Small intestine (tissue), 7 donors: ENCODE measurements at regions not wholly inside any gene's neighbourhood (a gene's known extent, or its start where the extent isn't known, plus 50 kb on each side); places are given as distances from the start of the nearest gene placed in this dataset.

ENCODE experiments used
- DNase-seq, 2 donors: peaks; one replicate each; pipeline versions ENCODE4 v3.0.0 to v3.0.0-alpha.2; 2013
- FAIRE-seq: peaks from 2 replicates; lab custom pipeline; 2012; peaks lifted over from hg19 to GRCh38; lab: Jason Lieb, UNC
- H3K27ac ChIP-seq, 3 donors: one replicate each; pipeline ENCODE4 v1.5.1; 2013; ENCODE audit warnings: low read length in 2 of 3, mild to moderate bottlenecking in 2 of 3, control low read depth in 1 of 3, inconsistent platforms in 1 of 3, low read depth in 1 of 3, moderate library complexity in 1 of 3
- H3K27me3 ChIP-seq, 3 donors: one replicate each; pipeline ENCODE4 v1.6.1; 2013; ENCODE audit warnings: low read length in 3 of 3, inconsistent platforms in 1 of 3; ENCODE audit not compliant: control insufficient read depth in 3 of 3, insufficient read depth in 3 of 3
- H3K36me3 ChIP-seq, 3 donors: one replicate each; pipeline ENCODE4 v1.6.1; 2013; ENCODE audit warnings: low read length in 3 of 3, inconsistent platforms in 1 of 3, low read depth in 1 of 3, mild to moderate bottlenecking in 1 of 3, moderate library complexity in 1 of 3; ENCODE audit not compliant: control insufficient read depth in 3 of 3, insufficient read depth in 2 of 3
- H3K4me1 ChIP-seq, 3 donors: one replicate each; pipeline ENCODE4 v1.6.1; 2013; ENCODE audit warnings: low read length in 2 of 3, inconsistent platforms in 1 of 3, low read depth in 1 of 3, mild to moderate bottlenecking in 1 of 3, moderate library complexity in 1 of 3; ENCODE audit not compliant: control insufficient read depth in 3 of 3, insufficient read depth in 2 of 3
- H3K4me3 ChIP-seq, 3 donors: one replicate each; pipeline ENCODE4 v1.5.1; 2013; ENCODE audit warnings: low read length in 3 of 3, control low read depth in 1 of 3, inconsistent platforms in 1 of 3, low read depth in 1 of 3, mild to moderate bottlenecking in 1 of 3, moderate library complexity in 1 of 3
- H3K9me3 ChIP-seq, 2 donors: one replicate each; pipeline ENCODE4 v1.6.1; 2013; ENCODE audit warnings: low read depth in 1 of 2, low read length in 1 of 2; ENCODE audit not compliant: control insufficient read depth in 2 of 2, insufficient read depth in 1 of 2
- WGBS, 3 donors: extraction: QIAGEN DNeasy Blood & Tissue Kit; methylation state at CpG; one replicate each; pipeline ENCODE4 v1.1.7; 2013; 5-methylcytosine and 5-hydroxymethylcytosine counted together
- donor health status: healthy with polysubstance abuse.
- donor health status: control.
- donor health status: control.
- donor health status: Bipolar disorder and iron deficiency.
- donor health status: healthy.

DNA sequence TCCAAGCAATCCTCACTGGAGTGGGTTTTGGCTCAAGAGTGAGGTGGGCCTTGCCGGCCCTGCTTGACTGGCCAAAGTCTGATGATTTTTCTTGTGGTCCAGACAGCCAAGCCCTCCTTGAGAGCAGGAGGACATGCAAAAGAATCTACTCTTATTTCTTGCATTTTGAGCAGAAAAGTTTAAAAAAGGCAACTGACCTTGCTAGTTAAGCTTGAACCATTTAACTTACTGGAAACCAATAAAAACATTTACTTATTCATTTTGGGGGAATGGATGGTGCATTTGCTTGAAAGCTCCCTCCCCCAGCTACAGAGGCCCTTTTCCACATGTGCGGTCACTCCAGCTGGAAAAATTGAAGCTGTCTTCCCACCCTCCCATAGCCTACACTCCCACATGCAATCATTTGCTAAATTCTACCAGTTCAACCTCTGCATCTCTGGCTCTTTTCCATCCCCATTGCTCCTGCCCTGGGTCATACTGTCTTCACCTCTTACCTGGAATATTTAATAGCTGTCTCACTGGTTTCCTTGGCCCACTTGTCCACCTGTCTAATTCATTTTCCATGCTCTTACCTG lies 527.9 kb downstream of the DHX35 start:
- WGBS, 3 donors: 81 to 94% (median 86%) methylated on average over 2 of the region's 2 CpGs
- H3K9me3 ChIP-seq: no peaks in the 10 kb centered on the region
- DNase-seq (no peak), FAIRE-seq (no peak)
- H3K4me3 ChIP-seq: no peak overlapping the region
- H3K4me1 ChIP-seq: no peaks in the 10 kb centered on the region
- no peaks in the 10 kb centered on the region for H3K27me3 ChIP-seq
- H3K27ac ChIP-seq: no peak overlapping the region
- no peaks in the 10 kb centered on the region for H3K36me3 ChIP-seq

DNA sequence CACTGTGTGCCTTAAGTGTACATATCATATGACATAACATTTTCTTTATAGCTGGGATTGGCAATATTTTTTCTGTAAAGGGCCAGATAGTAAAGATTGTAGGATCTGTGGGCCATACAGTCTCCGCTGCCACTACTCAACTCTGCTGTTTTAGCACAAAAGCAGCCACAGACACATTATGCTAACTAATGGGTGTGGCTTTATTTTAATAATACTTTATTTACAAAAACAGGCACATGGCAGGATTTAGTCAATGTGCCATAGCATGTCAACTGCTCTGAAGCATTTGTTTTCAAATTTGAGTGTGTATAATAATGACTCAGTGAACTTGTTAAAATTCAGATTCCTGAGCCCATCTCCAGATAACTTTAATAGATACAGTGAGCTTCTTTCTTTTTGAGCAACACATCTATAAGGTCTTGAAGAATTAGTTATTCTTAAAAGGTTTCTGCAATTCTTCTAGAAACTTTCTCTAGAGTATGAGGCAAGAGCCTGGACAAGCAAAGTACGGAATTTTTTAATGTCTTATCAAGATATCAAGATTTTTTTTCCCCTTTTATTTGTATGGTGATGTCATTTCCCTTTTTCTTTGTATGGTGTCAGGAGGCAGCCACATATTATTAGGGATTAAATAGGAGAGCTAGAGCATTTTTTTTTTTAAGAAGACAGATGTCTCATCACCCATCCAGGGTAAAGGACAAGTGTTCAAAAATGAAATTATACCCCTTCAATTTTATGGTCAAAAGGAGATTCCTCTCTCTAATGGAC lies 518.3 kb downstream of the DHX35 start:
- WGBS, 3 donors: 78 to 89% (median 85%) methylated on average over 2 of the region's 2 CpGs
- Histone ChIP-seq H3K27ac (no peak overlapping the region), H3K27me3 (no peaks in the 10 kb centered on the region), H3K4me1 (no peaks in the 10 kb centered on the region), H3K4me3 (no peak overlapping the region), H3K9me3 (no peaks in the 10 kb centered on the region), H3K36me3 (no peaks in the 10 kb centered on the region)
- FAIRE-seq (no peak), DNase-seq (no peak)

DNA sequence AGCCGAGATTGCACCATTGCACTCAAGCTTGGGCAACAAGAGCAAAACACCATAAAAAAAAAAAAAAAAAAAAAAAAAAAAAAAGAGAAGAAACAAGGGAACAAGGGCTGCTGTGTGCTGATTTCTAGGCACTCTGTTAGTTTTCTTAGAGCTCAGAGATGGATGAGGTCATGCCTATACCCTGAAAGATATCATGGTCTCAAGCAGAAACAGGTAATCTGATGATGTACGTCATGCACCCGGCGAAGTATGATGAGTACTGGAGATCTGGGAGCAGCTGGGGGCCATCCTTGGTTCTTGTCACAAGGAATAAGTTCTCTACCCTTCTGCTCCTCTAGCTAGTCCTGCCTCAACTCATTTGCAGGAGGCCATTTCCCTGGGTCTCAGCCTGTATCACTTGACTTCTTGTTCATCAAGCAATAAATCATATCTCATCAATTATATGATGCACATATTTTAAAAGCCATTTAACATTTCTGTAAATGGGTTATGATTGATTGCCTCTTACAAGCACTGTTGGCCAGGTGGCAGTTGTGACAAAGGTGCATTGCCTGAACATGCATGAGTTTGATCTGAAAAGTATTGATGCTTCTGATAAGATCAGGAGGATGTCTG lies 517.2 kb downstream of the DHX35 start:
- no peaks in the 10 kb centered on the region for H3K36me3 ChIP-seq
- DNase-seq (no peak), FAIRE-seq (no peak)

DNA sequence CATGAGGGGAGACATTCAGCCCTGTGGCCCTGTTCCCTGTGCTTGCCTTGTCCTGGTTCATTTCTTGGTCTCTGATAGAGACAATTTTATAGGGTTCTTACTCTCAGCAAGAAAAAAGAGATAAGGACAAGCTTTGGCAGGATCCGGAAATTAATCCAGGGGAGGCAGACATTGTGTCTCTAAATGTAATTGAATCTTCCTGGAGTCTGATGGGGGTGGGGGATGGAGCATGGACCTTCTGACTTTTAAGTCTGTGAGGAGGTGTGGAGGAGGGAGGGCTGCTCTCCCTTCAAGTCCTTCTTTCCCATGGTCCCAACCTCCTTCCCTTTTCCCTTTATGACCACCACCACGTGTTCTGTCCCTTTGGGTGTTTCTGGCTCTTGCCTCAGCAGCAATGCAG lies 512.7 kb downstream of the DHX35 start:
- no peaks in the 10 kb centered on the region for H3K9me3 ChIP-seq
- H3K36me3 ChIP-seq: no peaks in the 10 kb centered on the region
- WGBS, 3 donors: 54 to 58% (median 58%) methylated on average over 2 of the region's 2 CpGs
- H3K4me3 ChIP-seq: no peak overlapping the region
- no peak for FAIRE-seq
- no peaks in the 10 kb centered on the region for H3K4me1 ChIP-seq
- H3K27ac ChIP-seq: no peak overlapping the region
- no peak for DNase-seq
- H3K27me3 ChIP-seq: no peaks in the 10 kb centered on the region

More for the DNA sequence above, 517.2 kb downstream of the DHX35 start:
- no peaks in the 10 kb centered on the region for H3K27me3 ChIP-seq
- 90 to 92% (median 91%) methylated on average over 4 of the region's 4 CpGs for WGBS, 3 donors
- no peak overlapping the region for H3K27ac ChIP-seq
- no peaks in the 10 kb centered on the region for H3K9me3 ChIP-seq
- H3K4me3 ChIP-seq: no peak overlapping the region
- H3K4me1 ChIP-seq: no peaks in the 10 kb centered on the region

DNA sequence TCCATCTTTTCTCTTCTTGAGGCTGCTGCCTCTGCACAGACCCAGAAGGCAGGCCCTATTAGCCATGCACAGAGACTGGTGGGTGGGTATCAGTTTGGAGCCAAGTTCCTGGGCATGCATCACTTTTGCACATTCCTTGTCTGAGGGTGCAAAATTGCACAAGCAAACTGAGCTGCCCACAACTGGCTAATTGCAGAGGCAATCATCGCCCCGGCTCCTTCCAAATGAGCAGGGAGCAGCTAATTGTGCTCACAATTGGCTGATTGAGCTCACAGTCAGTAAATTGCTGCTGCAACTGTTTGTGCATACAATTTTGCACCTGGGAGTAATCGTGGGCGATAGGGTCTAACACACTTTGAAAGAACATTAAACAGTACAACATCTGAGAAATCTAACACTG lies 511.4 kb downstream of the DHX35 start:
- Histone ChIP-seq H3K4me1 (no peaks in the 10 kb centered on the region), H3K4me3 (no peak overlapping the region), H3K27ac (no peak overlapping the region), H3K36me3 (no peaks in the 10 kb centered on the region), H3K9me3 (no peaks in the 10 kb centered on the region), H3K27me3 (no peaks in the 10 kb centered on the region)
- FAIRE-seq (no peak), DNase-seq (no peak)
- WGBS, 3 donors: 85 to 86% (median 86%) methylated on average over 4 of the region's 4 CpGs

DNA sequence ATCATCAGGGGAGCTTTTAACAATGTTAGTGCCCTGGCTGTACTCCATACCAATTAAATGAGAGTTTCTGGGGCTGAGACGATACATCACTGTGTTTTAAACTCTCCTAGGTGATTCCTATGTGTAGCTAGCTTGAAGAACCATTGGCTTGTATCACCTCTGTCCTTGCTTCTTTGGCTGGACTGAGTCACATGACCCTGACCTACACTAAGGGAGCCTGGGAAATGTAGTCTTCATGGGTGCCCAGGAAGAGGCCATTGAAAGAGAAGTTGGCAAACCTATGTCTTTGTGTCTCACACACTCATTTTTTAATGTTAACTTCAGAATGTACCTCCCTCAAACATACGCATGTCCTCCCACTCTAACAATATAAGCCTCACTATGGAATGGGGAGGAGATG lies 506.6 kb downstream of the DHX35 start:
- Histone ChIP-seq H3K4me1 (no peaks in the 10 kb centered on the region), H3K36me3 (no peaks in the 10 kb centered on the region), H3K27me3 (no peaks in the 10 kb centered on the region), H3K9me3 (no peaks in the 10 kb centered on the region), H3K27ac (no peak overlapping the region), H3K4me3 (no peak overlapping the region)
- FAIRE-seq: no peak
- 85 to 91% (median 90%) methylated on average over 2 of the region's 2 CpGs for WGBS, 3 donors
- DNase-seq: no peak

DNA sequence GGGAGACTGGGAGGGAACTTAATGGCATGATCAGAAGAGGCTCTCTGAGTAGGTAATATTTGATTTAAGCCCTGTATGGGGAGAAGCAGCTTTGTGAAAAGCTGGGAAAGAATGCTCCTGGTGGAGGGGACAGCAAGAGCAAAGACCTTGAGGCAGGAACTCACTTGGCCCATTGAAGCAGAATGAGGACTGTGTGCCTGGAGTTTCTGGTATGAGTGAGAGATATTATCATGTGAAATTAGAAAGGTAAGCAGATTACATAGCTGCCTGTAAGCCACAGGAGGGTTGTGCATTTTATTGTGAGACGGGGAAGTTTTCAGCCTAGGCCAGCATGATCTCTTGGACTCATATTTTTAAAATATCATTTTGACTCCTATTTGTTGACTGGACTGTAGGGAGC lies 502.1 kb downstream of the DHX35 start:
- Histone ChIP-seq H3K36me3 (no peaks in the 10 kb centered on the region), H3K4me3 (no peak overlapping the region), H3K4me1 (no peaks in the 10 kb centered on the region), H3K27ac (no peak overlapping the region), H3K9me3 (no peaks in the 10 kb centered on the region), H3K27me3 (no peaks in the 10 kb centered on the region)
- 91 to 100% (median 95%) methylated on average over 1 of the region's 1 CpG for WGBS, 3 donors
- DNase-seq (no peak), FAIRE-seq (no peak)

DNA sequence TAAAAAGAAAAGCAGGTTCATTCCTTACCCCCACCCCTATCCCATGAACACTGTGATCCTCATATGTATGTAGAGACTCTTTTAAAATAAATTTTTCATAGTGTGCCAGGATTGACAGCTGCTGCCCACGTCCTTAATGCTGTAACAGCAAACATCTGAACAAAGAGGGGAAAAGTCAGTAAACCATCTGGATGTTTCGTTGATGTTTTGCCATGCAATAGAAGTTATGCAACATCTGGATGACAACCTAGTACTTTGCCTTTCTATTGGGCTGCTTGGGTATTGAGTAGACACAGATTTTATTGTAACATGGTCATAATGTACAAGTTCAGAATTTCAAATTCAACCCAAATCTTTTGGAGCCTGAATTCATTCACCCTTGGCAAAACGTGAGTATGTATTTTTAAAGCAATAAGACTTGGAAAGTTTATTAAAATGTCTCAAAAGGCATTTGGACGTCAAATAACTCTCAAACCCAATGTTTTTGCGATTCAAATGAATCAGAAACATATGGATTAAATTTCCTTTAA lies 500.3 kb downstream of the DHX35 start:
- no peak for FAIRE-seq
- Histone ChIP-seq H3K4me3 (no peak overlapping the region), H3K36me3 (no peaks in the 10 kb centered on the region), H3K27me3 (no peaks in the 10 kb centered on the region), H3K4me1 (no peaks in the 10 kb centered on the region), H3K27ac (no peak overlapping the region), H3K9me3 (no peaks in the 10 kb centered on the region)
- DNase-seq: no peak
- WGBS, 3 donors: 65 to 81% (median 75%) methylated on average over 5 of the region's 5 CpGs
